SK-N-MC (cell line): ENCODE measurements at regions not wholly inside any gene's neighbourhood (a gene's known extent, or its start where the extent isn't known, plus 50 kb on each side); places are given as distances from the start of the nearest gene placed in this dataset.
"Not testable (repeated sequence)": the region's sequence is repeated elsewhere in the genome, so short reads cannot be mapped to it uniquely, and the experiment has no call there.

ENCODE experiments used
- DNase-seq: peaks from one replicate; pipeline ENCODE4 v3.0.0-alpha.2; 2011; ENCODE audit warnings: low read depth, low spot score
- H3K27ac ChIP-seq: fragments of 200-600 bp; sonication (generic); 2 replicates; pipeline ENCODE4 v1.5.1; 2016; ENCODE audit warnings: mixed run types
- H3K36me3 ChIP-seq: fragments of 200-600 bp; sonication (generic); 2 replicates; pipeline ENCODE4 v1.6.1; 2017; ENCODE audit warnings: antibody characterized with exemption, low read length, mixed read lengths; ENCODE audit not compliant: insufficient read depth
- H3K4me3 ChIP-seq: fragments of 200-600 bp; sonication (generic); 2 replicates; pipeline ENCODE4 v1.5.1; 2016
- H3K9ac ChIP-seq: fragments of 200-600 bp; sonication (generic); 2 replicates; pipeline ENCODE4 v1.8.0; 2017; ENCODE audit warnings: mixed run types, mixed read lengths; ENCODE audit not compliant: insufficient read length
- H3K9me3 ChIP-seq: fragments of 200-600 bp; sonication (generic); 2 replicates; pipeline ENCODE4 v1.6.1; 2017; ENCODE audit warnings: low read depth, mild to moderate bottlenecking, antibody characterized with exemption, low read length, moderate library complexity, mixed read lengths

GRCh38 chr17:64800987-64801386, 118.3 kb downstream of the LRRC37A3 start:
- H3K9me3 ChIP-seq, DNase-seq, H3K9ac ChIP-seq, H3K36me3 ChIP-seq, H3K27ac ChIP-seq, H3K4me3 ChIP-seq: not testable (repeated sequence)

- H3K9me3 ChIP-seq, DNase-seq, H3K36me3 ChIP-seq, H3K9ac ChIP-seq, H3K4me3 ChIP-seq, H3K27ac ChIP-seq: not testable (repeated sequence)
Measured at GRCh38 chr17:64800361-64800895, 118.8 kb downstream of the LRRC37A3 start.

- DNase-seq, H3K4me3 ChIP-seq, H3K27ac ChIP-seq, H3K9me3 ChIP-seq, H3K9ac ChIP-seq, H3K36me3 ChIP-seq: not testable (repeated sequence)
Measured at GRCh38 chr17:64799543-64800188, 119.6 kb downstream of the LRRC37A3 start.

GRCh38 chr17:64798961-64799360, 120.3 kb downstream of the LRRC37A3 start:
- H3K9ac ChIP-seq, H3K4me3 ChIP-seq, H3K36me3 ChIP-seq, DNase-seq, H3K9me3 ChIP-seq, H3K27ac ChIP-seq: not testable (repeated sequence)

GRCh38 chr17:64798489-64798790, 120.8 kb downstream of the LRRC37A3 start:
- H3K9me3 ChIP-seq, H3K27ac ChIP-seq, H3K36me3 ChIP-seq, H3K4me3 ChIP-seq, H3K9ac ChIP-seq, DNase-seq: not testable (repeated sequence)

GRCh38 chr17:64797746-64798488, 121.4 kb downstream of the LRRC37A3 start:
- not testable (repeated sequence) for H3K36me3 ChIP-seq, H3K4me3 ChIP-seq, DNase-seq, H3K9ac ChIP-seq, H3K9me3 ChIP-seq, H3K27ac ChIP-seq

GRCh38 chr17:64795342-64795741, 123.9 kb downstream of the LRRC37A3 start:
- H3K9me3 ChIP-seq, H3K9ac ChIP-seq, H3K27ac ChIP-seq, H3K36me3 ChIP-seq, H3K4me3 ChIP-seq, DNase-seq: not testable (repeated sequence)

GRCh38 chr17:64794548-64795274, 124.6 kb downstream of the LRRC37A3 start:
- not testable (repeated sequence) for DNase-seq, H3K36me3 ChIP-seq, H3K27ac ChIP-seq, H3K4me3 ChIP-seq, H3K9me3 ChIP-seq, H3K9ac ChIP-seq

GRCh38 chr17:64794113-64794512, 125.2 kb downstream of the LRRC37A3 start:
- not testable (repeated sequence) for H3K27ac ChIP-seq, H3K9ac ChIP-seq, H3K36me3 ChIP-seq, H3K4me3 ChIP-seq, H3K9me3 ChIP-seq, DNase-seq

- H3K4me3 ChIP-seq, H3K36me3 ChIP-seq, H3K9me3 ChIP-seq, DNase-seq, H3K27ac ChIP-seq, H3K9ac ChIP-seq: not testable (repeated sequence)
Measured at GRCh38 chr17:64792793-64793575, 126.3 kb downstream of the LRRC37A3 start.

- H3K9me3 ChIP-seq, H3K4me3 ChIP-seq, H3K9ac ChIP-seq, H3K27ac ChIP-seq, DNase-seq, H3K36me3 ChIP-seq: not testable (repeated sequence)
Measured at GRCh38 chr17:64792276-64792675, 127.0 kb downstream of the LRRC37A3 start.

GRCh38 chr17:64791691-64792090, 127.6 kb downstream of the LRRC37A3 start:
- not testable (repeated sequence) for H3K9me3 ChIP-seq, H3K4me3 ChIP-seq, DNase-seq, H3K9ac ChIP-seq, H3K36me3 ChIP-seq, H3K27ac ChIP-seq

GRCh38 chr17:64791226-64791625, 128.1 kb downstream of the LRRC37A3 start:
- H3K9ac ChIP-seq, H3K36me3 ChIP-seq, H3K9me3 ChIP-seq, H3K27ac ChIP-seq, DNase-seq, H3K4me3 ChIP-seq: not testable (repeated sequence)

GRCh38 chr17:64790690-64791089, 128.6 kb upstream of the SMURF2 start:
- not testable (repeated sequence) for DNase-seq, H3K9me3 ChIP-seq, H3K4me3 ChIP-seq, H3K36me3 ChIP-seq, H3K9ac ChIP-seq, H3K27ac ChIP-seq
